Hepatocyte (in vitro differentiated cells): ENCODE measurements at regions not wholly inside any gene's neighbourhood (a gene's known extent, or its start where the extent isn't known, plus 50 kb on each side); places are given as distances from the start of the nearest gene placed in this dataset.

Experiments used
- EZH2 ChIP-seq: fragments of 200-600 bp; sonication (generic); IDR thresholded peaks from 2 replicates; pipeline ENCODE4 v1.6.1; 2016; ENCODE audit warnings: antibody characterized with exemption, mild to moderate bottlenecking, borderline replicate concordance
- EZH2phosphoT487 ChIP-seq: fragments of 200-600 bp; sonication (generic); IDR thresholded peaks from one replicate; pipeline ENCODE4 v1.6.1; 2018; ENCODE audit warnings: antibody characterized with exemption, mild to moderate bottlenecking, low read depth, moderate library complexity; ENCODE audit not compliant: unreplicated experiment, severe bottlenecking
- TF ChIP-seq, protein P1 (sequence below): fragments of 200-600 bp; sonication (generic); IDR thresholded peaks from 2 replicates; pipeline ENCODE4 v1.5.1; 2016; ENCODE audit warnings: antibody characterized with exemption, mild to moderate bottlenecking; ENCODE audit not compliant: poor library complexity

DNA sequence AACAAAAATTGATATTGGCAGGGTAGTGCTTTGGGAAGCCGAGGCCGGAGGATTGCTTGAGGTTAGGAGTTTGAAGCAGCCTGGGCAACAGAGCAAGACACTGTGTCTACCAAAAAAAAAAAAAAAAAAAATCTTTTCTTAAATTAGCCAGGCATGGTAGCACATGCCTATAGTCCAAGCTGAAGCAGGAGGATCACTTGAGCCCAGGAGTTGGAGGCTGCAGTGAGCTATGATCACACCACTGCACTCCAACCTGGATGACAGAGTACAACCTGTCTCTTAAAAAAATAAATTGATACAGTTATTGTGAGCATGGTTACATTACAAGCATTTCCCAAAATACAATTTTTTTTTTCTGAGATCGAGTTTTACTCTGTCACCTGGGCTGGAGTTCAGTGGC lies 59.4 kb upstream of the SVIL start:
- TF ChIP-seq EZH2phosphoT487 (no peak), EZH2 (no peak)
- TF ChIP-seq, protein P1, sequence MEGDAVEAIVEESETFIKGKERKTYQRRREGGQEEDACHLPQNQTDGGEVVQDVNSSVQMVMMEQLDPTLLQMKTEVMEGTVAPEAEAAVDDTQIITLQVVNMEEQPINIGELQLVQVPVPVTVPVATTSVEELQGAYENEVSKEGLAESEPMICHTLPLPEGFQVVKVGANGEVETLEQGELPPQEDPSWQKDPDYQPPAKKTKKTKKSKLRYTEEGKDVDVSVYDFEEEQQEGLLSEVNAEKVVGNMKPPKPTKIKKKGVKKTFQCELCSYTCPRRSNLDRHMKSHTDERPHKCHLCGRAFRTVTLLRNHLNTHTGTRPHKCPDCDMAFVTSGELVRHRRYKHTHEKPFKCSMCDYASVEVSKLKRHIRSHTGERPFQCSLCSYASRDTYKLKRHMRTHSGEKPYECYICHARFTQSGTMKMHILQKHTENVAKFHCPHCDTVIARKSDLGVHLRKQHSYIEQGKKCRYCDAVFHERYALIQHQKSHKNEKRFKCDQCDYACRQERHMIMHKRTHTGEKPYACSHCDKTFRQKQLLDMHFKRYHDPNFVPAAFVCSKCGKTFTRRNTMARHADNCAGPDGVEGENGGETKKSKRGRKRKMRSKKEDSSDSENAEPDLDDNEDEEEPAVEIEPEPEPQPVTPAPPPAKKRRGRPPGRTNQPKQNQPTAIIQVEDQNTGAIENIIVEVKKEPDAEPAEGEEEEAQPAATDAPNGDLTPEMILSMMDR = no peak
